DND-41 (cell line): ENCODE measurements at regions not wholly inside any gene's neighbourhood (a gene's known extent, or its start where the extent isn't known, plus 50 kb on each side); places are given as distances from the start of the nearest gene placed in this dataset.

Source experiments
- EZH2 ChIP-seq: IDR thresholded peaks from 3 replicates; pipeline ENCODE4 v1.6.1; 2012; ENCODE audit warnings: borderline replicate concordance, low read depth, mild to moderate bottlenecking, moderate library complexity, low read length, inconsistent platforms; ENCODE audit not compliant: severe bottlenecking
- TF ChIP-seq, protein P1 (sequence below): IDR thresholded peaks from 2 replicates; pipeline ENCODE4 v1.5.1; 2012; ENCODE audit warnings: borderline replicate concordance, low read length, moderate library complexity, mild to moderate bottlenecking; ENCODE audit not compliant: poor library complexity, severe bottlenecking; ENCODE audit errors: extremely low read depth

DNA sequence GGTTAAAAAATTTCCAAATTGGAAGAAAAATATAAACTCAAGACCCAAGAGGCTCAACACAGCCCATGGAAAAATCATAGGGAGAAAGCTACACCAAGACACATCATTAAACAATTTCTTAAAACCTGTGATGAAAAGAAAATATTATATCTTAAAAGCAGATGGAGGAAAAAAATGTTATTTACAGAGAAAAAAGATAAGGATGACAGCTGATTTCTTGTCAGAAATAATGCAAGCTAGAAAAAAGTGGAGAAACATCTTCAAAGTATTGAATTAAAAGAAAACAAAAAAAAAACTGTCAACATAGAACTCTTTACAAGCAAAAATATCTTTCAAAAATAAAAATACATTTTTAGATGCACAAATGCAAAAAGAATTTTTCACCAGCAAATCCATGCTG is 930.5 kb downstream of the ADGRL2 start:
- TF ChIP-seq, protein P1, sequence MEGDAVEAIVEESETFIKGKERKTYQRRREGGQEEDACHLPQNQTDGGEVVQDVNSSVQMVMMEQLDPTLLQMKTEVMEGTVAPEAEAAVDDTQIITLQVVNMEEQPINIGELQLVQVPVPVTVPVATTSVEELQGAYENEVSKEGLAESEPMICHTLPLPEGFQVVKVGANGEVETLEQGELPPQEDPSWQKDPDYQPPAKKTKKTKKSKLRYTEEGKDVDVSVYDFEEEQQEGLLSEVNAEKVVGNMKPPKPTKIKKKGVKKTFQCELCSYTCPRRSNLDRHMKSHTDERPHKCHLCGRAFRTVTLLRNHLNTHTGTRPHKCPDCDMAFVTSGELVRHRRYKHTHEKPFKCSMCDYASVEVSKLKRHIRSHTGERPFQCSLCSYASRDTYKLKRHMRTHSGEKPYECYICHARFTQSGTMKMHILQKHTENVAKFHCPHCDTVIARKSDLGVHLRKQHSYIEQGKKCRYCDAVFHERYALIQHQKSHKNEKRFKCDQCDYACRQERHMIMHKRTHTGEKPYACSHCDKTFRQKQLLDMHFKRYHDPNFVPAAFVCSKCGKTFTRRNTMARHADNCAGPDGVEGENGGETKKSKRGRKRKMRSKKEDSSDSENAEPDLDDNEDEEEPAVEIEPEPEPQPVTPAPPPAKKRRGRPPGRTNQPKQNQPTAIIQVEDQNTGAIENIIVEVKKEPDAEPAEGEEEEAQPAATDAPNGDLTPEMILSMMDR = no peak
- no peak for TF ChIP-seq EZH2
